GM12878 (cell line): ENCODE measurements at regions not wholly inside any gene's neighbourhood (a gene's known extent, or its start where the extent isn't known, plus 50 kb on each side); places are given as distances from the start of the nearest gene placed in this dataset.

Source experiments
- ATAC-seq: fragments of 200-7000 bp; cut with Tn5 transposase; 3 replicates; pipeline ENCODE4 v1.9.1; 2020; ENCODE audit warnings: mild to moderate bottlenecking, moderate library complexity
- BruUV-seq: library from RNA; stranded (reverse); fragments of 400-500 nt; replicated peaks from 2 replicates; lab custom pipeline; 2021; lab: Mats Ljungman, UMichigan
- CTCF ChIA-PET: fragments of 300-600 bp; sonication (Branson Sonifier 250); formaldehyde crosslinking; extraction: SDS; loops from one replicate; lab custom pipeline; 2021; ENCODE audit warnings: inconsistent platforms; lab: Yijun Ruan, JAX
- POLR2A ChIA-PET: fragments of 350-600 bp; formaldehyde crosslinking; extraction: SDS; loops from one replicate; lab custom pipeline; 2021; ENCODE audit warnings: inconsistent platforms; lab: Charles Lee
- RAD21 ChIA-PET: fragments of 300-600 bp; sonication (Branson Sonifier 250); formaldehyde crosslinking; loops from one replicate; lab custom pipeline; 2023; ENCODE audit warnings: antibody characterized with exemption; ENCODE audit not compliant: unreplicated experiment; lab: Charles Lee
- SMC1A ChIA-PET: fragments of 300-600 bp; sonication (Branson Sonifier 250); formaldehyde crosslinking; loops from one replicate; lab custom pipeline; 2023; ENCODE audit not compliant: unreplicated experiment, uncharacterized antibody; lab: Charles Lee
- DNase-seq: peaks from one replicate; pipeline ENCODE4 v3.0.0-alpha.2; 2011; ENCODE audit warnings: low read depth, low spot score
- FAIRE-seq: peaks from 3 replicates; lab custom pipeline; 2011; peaks lifted over from hg19 to GRCh38; lab: Jason Lieb, UNC
- H2AFZ ChIP-seq: 2 replicates; pipeline ENCODE4 v1.6.0; 2011; ENCODE audit warnings: low read depth, low read length, control low read depth; ENCODE audit not compliant: control insufficient read depth
- H3K27ac ChIP-seq: 2 replicates; pipeline ENCODE4 v1.5.1; 2011; ENCODE audit warnings: control low read depth; ENCODE audit not compliant: control insufficient read depth, insufficient read depth
- H3K27me3 ChIP-seq, 2 experiments: replicated peaks in 1 of 2; 2 replicates each; pipeline versions ENCODE4 v1.6.0 to v1.6.1; 2011; ENCODE audit warnings: low read length in 1 of 2; ENCODE audit not compliant: control insufficient read depth in 2 of 2, insufficient read depth in 2 of 2
- H3K36me3 ChIP-seq, 2 experiments: 2 replicates each; pipeline ENCODE4 v1.5.1; 2011; ENCODE audit warnings: low read length in 1 of 2; ENCODE audit not compliant: control insufficient read depth in 2 of 2, insufficient read depth in 2 of 2
- H3K4me1 ChIP-seq: 2 replicates; pipeline ENCODE4 v1.6.1; 2011; ENCODE audit warnings: mild to moderate bottlenecking, low read length, moderate library complexity, mixed read lengths; ENCODE audit not compliant: control insufficient read depth, insufficient read depth
- H3K4me2 ChIP-seq: 2 replicates; pipeline ENCODE4 v1.6.0; 2011; ENCODE audit warnings: control low read depth; ENCODE audit not compliant: control insufficient read depth, insufficient read depth
- H3K4me3 ChIP-seq: fragments of 200-600 bp; sonication (generic); 2 replicates; pipeline ENCODE4 v1.5.1; 2016
- H3K79me2 ChIP-seq: 2 replicates; pipeline ENCODE4 v1.6.0; 2011; ENCODE audit warnings: low read length; ENCODE audit not compliant: control insufficient read depth, insufficient read depth
- H3K9ac ChIP-seq: 2 replicates; pipeline ENCODE4 v1.8.0; 2011; ENCODE audit warnings: low read length, control low read depth, mixed read lengths; ENCODE audit not compliant: control insufficient read depth, insufficient read depth
- H3K9me3 ChIP-seq: replicated peaks from 3 replicates; pipeline ENCODE4 v1.5.1; 2011; ENCODE audit warnings: mild to moderate bottlenecking, low read length; ENCODE audit not compliant: control insufficient read depth, insufficient read depth
- H4K20me1 ChIP-seq: 2 replicates; pipeline ENCODE4 v1.6.0; 2011; ENCODE audit not compliant: control insufficient read depth, insufficient read depth
- BHLHE40 ChIP-seq, 2 experiments: fragments of 450-650 bp in 1 of 2; IDR thresholded peaks; 2 replicates each; pipeline ENCODE4 v1.6.1; 2011 to 2017; ENCODE audit warnings: low read depth in 2 of 2, borderline replicate concordance in 1 of 2, improper control_type of control experiment in 1 of 2, low read length in 1 of 2, mild to moderate bottlenecking in 1 of 2
- CEBPB ChIP-seq, 2 experiments: fragments of 150-350 bp in 1 of 2; IDR thresholded peaks; 2 replicates each; pipeline ENCODE4 v1.6.1; 2012 to 2014; ENCODE audit warnings: low read depth in 2 of 2, low read length in 2 of 2, borderline replicate concordance in 1 of 2, inconsistent platforms in 1 of 2
- CEBPZ ChIP-seq: fragments of 150-350 bp; IDR thresholded peaks from 2 replicates; pipeline ENCODE4 v1.6.1; 2016; ENCODE audit warnings: low read depth, low read length
- CHD2 ChIP-seq: IDR thresholded peaks from 2 replicates; pipeline ENCODE4 v1.6.1; 2011; ENCODE audit warnings: low read depth, low read length, improper control_type of control experiment, borderline replicate concordance
- E2F4 ChIP-seq: IDR thresholded peaks from 2 replicates; pipeline ENCODE4 v1.6.1; 2012; ENCODE audit warnings: low read depth, low read length, improper control_type of control experiment
- ETV6 ChIP-seq, 2 experiments: fragments of 450-650 bp in 1 of 2; IDR thresholded peaks in 1 of 2; conservative IDR thresholded peaks in 1 of 2; 2 replicates each; pipeline ENCODE4 v1.6.1; 2014; ENCODE audit warnings: antibody characterized with exemption in 1 of 2, borderline replicate concordance in 1 of 2, low read depth in 1 of 2, mild to moderate bottlenecking in 1 of 2, moderate library complexity in 1 of 2
- HDAC6 ChIP-seq: fragments of 200-600 bp; sonication (generic); IDR thresholded peaks from one replicate; pipeline ENCODE4 v1.8.0; 2017; ENCODE audit warnings: antibody characterized with exemption; ENCODE audit not compliant: unreplicated experiment
- IKZF1 ChIP-seq: fragments of 450-650 bp; conservative IDR thresholded peaks from 2 replicates; pipeline ENCODE4 v1.6.1; 2017; ENCODE audit warnings: antibody characterized with exemption, mild to moderate bottlenecking
- MEF2A ChIP-seq: IDR thresholded peaks from 2 replicates; pipeline ENCODE4 v1.6.1; 2011; ENCODE audit warnings: low read depth, mild to moderate bottlenecking, low read length, moderate library complexity; ENCODE audit not compliant: insufficient read depth
- MYC ChIP-seq: IDR thresholded peaks from 2 replicates; pipeline ENCODE4 v1.6.1; 2011; ENCODE audit warnings: mild to moderate bottlenecking, low read length, moderate library complexity, inconsistent platforms; ENCODE audit not compliant: insufficient read depth, insufficient replicate concordance, insufficient read length, severe bottlenecking
- RFX5 ChIP-seq: IDR thresholded peaks from 2 replicates; pipeline ENCODE4 v1.6.1; 2011; ENCODE audit warnings: low read depth, low read length, improper control_type of control experiment
- SMAD1 ChIP-seq: fragments of 450-650 bp; IDR thresholded peaks from 2 replicates; pipeline ENCODE4 v1.6.1; 2018; ENCODE audit warnings: mild to moderate bottlenecking, low read depth; ENCODE audit not compliant: partially characterized antibody
- SMARCA5 ChIP-seq: fragments of 450-650 bp; IDR thresholded peaks from 2 replicates; pipeline ENCODE4 v1.6.1; 2017; ENCODE audit warnings: mild to moderate bottlenecking
- STAT3 ChIP-seq: IDR thresholded peaks from 2 replicates; pipeline ENCODE4 v1.6.1; 2011; ENCODE audit warnings: low read depth, low read length, improper control_type of control experiment
- TCF7 ChIP-seq: IDR thresholded peaks from 2 replicates; pipeline ENCODE4 v1.6.1; 2014; ENCODE audit warnings: antibody characterized with exemption, borderline replicate concordance
- WGBS: methylation state at CpG from one replicate; pipeline ENCODE4 v1.1.6; 2016; ENCODE audit warnings: low lambda C conversion rate; ENCODE audit not compliant: insufficient replicate concordance, insufficient coverage; ENCODE audit errors: missing lambda C conversion rate; 5-methylcytosine and 5-hydroxymethylcytosine counted together
- in situ Hi-C: fragments of 300-500 bp; cut with MboI; formaldehyde crosslinking; loops from 9 replicates; pipeline ENCODE4 v1.14.3; 2018; ENCODE audit warnings: mixed read lengths
- intact Hi-C: fragments of 100-400 bp; cut with micrococcal nuclease; formaldehyde crosslinking; loops from one replicate; pipeline ENCODE4 v1.14.2; 2022; ENCODE audit not compliant: unreplicated experiment
- TF ChIP-seq, protein P1 (sequence below): fragments of 450-650 bp; IDR thresholded peaks from 2 replicates; pipeline ENCODE4 v1.6.1; 2017; ENCODE audit warnings: borderline replicate concordance
- TF ChIP-seq, protein P2 (sequence below): fragments of 150-350 bp; IDR thresholded peaks from 2 replicates; pipeline ENCODE4 v1.6.1; 2014; ENCODE audit warnings: mild to moderate bottlenecking, low read depth, low read length

- Histone ChIP-seq H3K4me2 (no peak overlapping the region), H3K9ac (no peak overlapping the region), H3K4me1 (0 out of 2 replicates have a peak, but pooled peaks cover 3% of the 10 kb centered on the region), H3K36me3 (no peaks in the 10 kb centered on the region), H3K27me3 (peaks cover 0 to 2% of the 10 kb centered on the region in 2 experiments; a peak in 3 of 4 replicates), H3K9me3 (no peaks in the 10 kb centered on the region), H3K27ac (no peak overlapping the region), H2AFZ (no peak overlapping the region), H4K20me1 (no peaks in the 10 kb centered on the region), H3K79me2 (no peaks in the 10 kb centered on the region), H3K4me3 (no peak overlapping the region)
- WGBS: 10% methylated on average over 1 of the region's 1 CpG
- ChIA-PET POLR2A (no interaction called here), RAD21 (no interaction called here), SMC1A (interaction anchor here (0.7 to 1.0 kb wide), 2 partner anchors 75 to 256 kb away, joined by 3 read pairs; no protein-coding TSS in a partner anchor), CTCF (interaction anchor here (0.5 kb wide), 1 partner anchor 206 kb away, joined by 3 read pairs; no protein-coding TSS in a partner anchor)
- no peak for FAIRE-seq
- intact Hi-C loops (no loop called here), in situ Hi-C loops (no loop called here)
- no peak for ATAC-seq
- BruUV-seq: no TSS peak
- no peak for DNase-seq
- TF ChIP-seq ETV6 (conservative IDR thresholded peaks at IDR 0.05 in 1 of 2, IDR thresholded peaks at IDR 0.05 in 1 of 2; ENCODE audit: borderline replicate concordance in 1 of 2, low read depth in 1 of 2) (no peak), CEBPB (IDR thresholded peaks at IDR 0.05; ENCODE audit: borderline replicate concordance in 1 of 2, low read depth in 2 of 2, low read length in 2 of 2) (no peak), STAT3 (no peak), BHLHE40 (IDR thresholded peaks at IDR 0.05; ENCODE audit: borderline replicate concordance in 1 of 2, low read depth in 2 of 2, low read length in 1 of 2) (no peak), IKZF1 (no peak), SMAD1 (no peak), E2F4 (no peak), CEBPZ (no peak), HDAC6 (no peak), RFX5 (no peak), CHD2 (no peak), MYC (no peak), MEF2A (no peak), SMARCA5 (no peak), TCF7 (no peak)
- TF ChIP-seq, protein P1, sequence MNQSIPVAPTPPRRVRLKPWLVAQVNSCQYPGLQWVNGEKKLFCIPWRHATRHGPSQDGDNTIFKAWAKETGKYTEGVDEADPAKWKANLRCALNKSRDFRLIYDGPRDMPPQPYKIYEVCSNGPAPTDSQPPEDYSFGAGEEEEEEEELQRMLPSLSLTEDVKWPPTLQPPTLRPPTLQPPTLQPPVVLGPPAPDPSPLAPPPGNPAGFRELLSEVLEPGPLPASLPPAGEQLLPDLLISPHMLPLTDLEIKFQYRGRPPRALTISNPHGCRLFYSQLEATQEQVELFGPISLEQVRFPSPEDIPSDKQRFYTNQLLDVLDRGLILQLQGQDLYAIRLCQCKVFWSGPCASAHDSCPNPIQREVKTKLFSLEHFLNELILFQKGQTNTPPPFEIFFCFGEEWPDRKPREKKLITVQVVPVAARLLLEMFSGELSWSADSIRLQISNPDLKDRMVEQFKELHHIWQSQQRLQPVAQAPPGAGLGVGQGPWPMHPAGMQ: no peak
- TF ChIP-seq, protein P2, sequence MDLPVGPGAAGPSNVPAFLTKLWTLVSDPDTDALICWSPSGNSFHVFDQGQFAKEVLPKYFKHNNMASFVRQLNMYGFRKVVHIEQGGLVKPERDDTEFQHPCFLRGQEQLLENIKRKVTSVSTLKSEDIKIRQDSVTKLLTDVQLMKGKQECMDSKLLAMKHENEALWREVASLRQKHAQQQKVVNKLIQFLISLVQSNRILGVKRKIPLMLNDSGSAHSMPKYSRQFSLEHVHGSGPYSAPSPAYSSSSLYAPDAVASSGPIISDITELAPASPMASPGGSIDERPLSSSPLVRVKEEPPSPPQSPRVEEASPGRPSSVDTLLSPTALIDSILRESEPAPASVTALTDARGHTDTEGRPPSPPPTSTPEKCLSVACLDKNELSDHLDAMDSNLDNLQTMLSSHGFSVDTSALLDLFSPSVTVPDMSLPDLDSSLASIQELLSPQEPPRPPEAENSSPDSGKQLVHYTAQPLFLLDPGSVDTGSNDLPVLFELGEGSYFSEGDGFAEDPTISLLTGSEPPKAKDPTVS: no peak
These were observed 326.7 kb downstream of the PIK3R1 start for GRCh38 chr5:68542207-68542606.
